DMS53 treated with DMSO at 0.1 percent for 48 hours (cell line): ENCODE measurements at regions not wholly inside any gene's neighbourhood (a gene's known extent, or its start where the extent isn't known, plus 50 kb on each side); places are given as distances from the start of the nearest gene placed in this dataset.

ENCODE experiments used
- DNase-seq: peaks from one replicate; lab custom pipeline; 2025; ENCODE audit not compliant: unreplicated experiment; lab: John Stamatoyannopoulos, UW

- no peak for DNase-seq
Observed at GRCh38 chr9:89806371-89807100, 201.7 kb downstream of the GADD45G start.

DNA sequence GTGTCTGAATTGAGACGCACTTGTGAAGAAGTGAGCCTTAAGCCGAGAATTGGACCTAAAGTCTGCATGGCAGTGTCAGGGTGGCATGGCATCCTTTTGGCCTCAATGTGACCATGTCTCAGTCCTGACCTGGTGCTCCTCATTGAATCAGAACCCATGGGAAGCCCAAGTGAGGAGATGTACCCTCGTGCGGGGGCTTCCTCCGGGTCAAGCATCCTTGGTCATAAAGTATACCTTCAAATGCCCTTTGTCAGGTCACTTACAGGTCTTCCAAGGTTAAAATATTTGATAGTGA lies 202.2 kb downstream of the GADD45G start:
- no peak for DNase-seq

DNA sequence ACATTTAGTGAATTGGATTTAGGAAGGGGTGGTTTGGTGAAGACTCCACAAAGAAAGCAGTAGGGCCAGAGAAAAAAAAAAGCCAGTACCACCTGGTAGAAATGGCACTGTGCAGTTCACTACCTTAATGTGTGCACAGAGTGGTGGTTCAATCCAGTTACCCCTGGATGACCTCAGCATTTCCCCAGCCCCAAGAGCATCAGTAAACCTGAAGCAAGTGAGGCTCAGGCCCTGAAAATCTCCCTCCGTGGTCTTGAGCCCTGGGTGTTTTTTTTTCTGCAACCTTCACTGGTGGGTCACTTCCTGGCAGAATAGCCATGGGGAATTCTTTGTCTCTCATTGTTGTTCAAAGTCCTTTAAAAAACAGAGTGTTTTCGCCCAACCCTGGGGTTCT lies 202.9 kb downstream of the GADD45G start:
- no peak for DNase-seq

GRCh38 chr9:89808076-89808755 lies 203.4 kb downstream of the GADD45G start:
- DNase-seq, result peak; percentile 6

DNA sequence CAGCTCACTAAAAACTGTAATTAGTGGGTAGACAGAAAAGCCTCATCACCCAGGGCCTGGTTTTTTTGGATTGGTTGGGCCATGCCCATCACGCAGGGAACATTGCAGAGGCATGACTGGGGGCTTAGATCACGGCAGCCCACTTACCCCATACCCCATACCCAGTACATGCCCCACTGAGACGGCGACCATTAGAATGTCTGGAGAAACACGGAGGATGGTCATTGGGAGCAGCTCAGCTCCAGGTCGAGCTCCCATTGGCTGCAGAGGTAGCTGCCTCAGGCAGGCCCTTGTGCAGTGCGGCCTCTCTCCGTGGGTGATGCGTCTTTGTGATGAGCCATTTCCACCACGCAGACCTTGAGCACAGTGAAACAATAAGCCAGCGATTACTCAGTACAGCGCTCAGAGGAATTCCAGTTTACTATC lies 204.0 kb downstream of the GADD45G start:
- no peak for DNase-seq

DNA sequence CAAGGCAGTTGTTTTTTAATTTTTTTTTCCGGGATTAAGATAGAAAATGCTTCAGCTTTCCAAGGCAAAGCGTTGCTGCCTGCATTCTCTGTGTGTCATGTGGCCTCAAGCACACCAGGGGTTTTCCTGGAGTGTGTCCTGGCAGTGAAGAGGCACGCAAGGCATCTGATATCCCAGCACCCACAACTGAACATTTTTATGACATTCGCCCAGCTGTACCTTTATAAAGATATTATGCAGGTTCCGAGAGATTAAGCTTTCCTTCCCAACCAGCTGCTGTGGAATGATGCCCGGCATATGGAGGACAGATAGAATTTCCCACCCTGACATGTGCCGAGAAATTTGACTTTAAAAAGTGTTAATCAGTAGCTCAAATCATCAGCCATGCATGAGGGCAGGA lies 205.6 kb downstream of the GADD45G start:
- peak; percentile 43 for DNase-seq

DNA sequence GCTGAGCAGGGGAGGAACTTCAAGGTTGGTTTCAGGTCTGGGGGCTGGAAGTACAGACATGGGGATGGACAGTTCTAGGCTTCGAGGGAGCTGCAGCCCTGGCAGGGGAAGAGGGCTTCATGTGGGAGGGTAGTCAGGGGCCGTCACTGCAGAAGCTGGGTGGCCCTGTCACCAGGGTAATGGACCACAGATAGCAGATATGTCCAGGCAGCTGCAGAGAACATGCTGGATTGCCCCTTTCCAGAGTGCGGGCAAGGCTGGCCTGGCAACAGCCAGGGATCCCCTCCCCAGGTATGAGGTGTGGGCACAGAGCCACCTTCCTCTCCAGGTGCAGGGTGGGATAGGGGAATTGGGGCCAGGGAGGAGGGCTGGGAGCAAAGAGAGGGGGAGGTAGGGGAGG lies 206.5 kb downstream of the GADD45G start:
- DNase-seq, result no peak

DNA sequence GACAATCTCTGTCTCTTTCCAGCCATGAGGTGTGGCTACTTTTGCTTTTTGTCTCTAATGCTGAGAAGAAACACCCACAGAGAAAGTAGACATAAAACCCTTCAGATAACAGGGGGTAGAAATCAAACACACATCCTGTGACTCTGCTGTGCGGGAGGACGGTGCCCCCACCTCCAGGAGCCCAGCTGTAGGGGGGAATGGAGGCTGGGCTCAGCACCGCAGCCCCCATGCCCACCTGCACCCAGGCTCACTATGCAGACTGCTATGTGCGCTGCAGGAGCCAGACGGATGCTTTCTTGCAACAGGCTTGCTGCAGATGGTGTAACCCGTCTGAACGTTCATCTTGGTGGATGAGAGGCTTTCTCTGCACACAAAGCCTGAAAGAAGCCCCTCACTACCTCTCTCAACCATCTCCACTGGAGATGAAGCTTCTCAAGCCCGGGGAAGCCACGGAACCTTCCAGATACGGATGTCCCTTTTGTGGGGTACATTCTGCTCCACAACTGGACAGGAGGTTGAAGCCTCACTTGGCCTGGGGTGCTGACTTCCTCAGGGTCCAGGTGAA lies 207.2 kb downstream of the GADD45G start:
- no peak for DNase-seq

- no peak for DNase-seq
Observed at GRCh38 chr9:89812556-89813181, 207.9 kb downstream of the GADD45G start.

DNA sequence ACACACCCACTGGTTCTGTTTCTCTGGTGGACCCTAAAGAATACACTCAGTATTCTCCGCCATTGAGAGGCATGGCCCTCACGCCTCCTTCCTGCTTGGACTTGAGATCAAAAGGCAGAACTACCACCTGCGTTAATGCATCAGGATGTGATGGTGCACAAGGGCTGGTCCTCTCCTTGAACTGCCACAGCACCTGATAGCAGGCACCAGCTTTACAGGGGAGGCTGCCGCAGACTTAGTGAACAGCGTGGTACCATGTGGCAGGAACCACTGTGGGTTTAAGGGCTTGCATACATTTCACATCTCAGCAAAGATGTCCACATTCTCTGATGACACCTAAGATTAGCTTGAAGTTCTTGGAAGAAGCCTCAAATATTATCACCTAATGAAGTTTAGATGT lies 208.7 kb downstream of the GADD45G start:
- DNase-seq, result no peak

DNA sequence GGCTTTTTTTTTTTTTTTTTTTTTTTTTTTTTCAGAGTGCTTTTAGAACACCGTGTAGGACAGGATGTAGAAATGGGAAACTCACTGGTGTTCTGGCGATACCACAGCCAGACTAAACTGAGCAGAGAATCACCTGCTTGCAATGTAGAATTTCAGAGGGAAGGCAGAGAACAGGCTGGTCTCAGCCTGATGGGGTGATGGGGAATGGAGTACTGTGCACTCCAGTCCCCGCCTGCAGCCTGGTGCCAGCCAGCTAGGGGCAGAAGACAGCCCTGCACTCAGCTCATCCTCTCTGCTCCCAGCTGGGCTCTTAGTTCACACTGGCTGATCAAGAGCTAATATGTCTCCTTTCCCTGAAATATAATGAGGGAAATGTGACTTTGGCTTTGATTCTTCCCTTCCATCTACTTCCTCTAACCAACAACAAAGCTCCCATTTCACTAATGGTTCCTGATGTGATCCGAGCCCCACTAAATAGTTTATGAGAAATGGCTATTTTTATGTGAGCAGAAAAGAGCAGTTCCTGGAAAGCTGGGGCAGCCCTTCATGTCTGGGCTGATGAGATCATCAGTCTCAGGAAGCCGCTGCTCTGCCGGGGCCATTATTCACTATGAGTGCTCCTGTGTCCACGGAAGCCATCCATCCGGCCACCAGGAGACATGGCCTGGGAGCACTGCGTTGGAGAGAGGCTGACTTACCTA lies 209.7 kb downstream of the GADD45G start:
- peak; percentile 79 for DNase-seq

GRCh38 chr9:89815061-89815902 lies 210.5 kb downstream of the GADD45G start:
- no peak for DNase-seq

DNA sequence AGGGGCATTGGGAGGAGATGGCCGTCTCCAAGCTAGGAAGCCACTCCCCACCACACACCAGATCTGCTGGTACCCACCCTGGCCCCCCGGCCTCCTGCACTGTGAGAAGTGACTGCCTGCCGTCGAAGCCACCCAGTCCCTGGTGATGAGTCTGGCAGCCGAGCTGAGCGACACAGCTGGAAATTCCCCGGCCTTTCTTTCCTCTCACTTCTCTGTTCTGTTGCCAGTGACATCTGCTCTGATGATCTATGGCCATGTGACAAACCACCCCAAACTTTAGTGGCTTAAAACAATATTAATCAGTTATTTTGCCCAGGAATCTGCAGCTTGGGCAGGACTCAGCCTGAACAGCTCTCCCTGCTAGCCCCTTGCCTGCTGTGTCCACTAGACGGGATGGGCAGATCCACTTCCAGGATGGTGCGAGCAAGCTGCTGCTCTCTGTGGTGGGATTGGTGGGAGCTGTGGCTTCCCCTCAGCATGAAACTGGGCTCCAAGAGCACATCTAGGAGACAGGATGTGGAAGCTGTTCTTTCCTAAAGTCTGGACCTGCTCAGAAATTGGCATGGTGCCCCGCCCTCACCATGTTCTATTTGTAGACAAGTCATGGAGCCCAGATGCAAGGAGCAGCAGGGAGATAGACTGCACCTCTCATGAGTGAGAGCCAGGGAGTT lies 211.2 kb downstream of the GADD45G start:
- no peak for DNase-seq

- DNase-seq, result no peak
Observed at GRCh38 chr9:89817151-89817950, 212.5 kb downstream of the GADD45G start.

DNA sequence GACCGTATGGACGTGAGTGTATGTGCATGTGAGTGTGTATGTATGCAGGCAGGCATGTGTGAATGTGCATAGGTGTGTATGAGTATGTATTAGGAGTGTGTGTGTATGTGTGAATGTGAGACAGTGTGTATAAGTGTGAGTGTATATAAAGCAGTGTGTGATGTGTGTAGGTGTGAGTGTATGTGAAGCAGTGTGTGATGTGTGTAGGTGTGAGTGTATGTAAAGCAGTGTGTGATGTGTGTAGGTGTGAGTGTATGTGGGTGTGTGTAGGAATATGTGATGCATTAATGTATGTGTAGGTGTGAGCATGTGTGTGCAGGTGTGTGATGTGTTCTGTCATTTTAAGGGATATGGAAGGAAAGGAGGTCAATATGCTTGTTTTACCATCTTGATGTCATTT lies 215.5 kb downstream of the GADD45G start:
- DNase-seq, result no peak

DNA sequence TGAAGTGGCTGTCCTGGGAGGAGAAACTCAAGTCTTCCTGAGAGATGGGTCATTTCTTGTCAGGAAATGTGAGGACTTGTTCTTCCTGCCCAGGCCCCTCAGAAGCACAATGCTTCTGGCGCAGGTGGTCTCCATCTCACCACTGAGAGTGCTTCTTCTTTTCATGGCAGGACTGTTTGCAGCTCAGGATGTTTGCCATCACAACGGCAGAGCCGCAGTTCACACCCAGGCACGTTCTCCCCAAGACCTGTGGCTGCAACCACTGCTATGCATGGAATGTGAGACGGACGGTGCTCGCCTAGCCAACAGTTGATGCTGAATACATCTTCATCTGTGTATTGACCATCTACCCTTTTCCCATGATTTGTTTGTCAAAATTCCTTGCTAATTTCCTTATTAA lies 216.3 kb downstream of the GADD45G start:
- no peak for DNase-seq

DNA sequence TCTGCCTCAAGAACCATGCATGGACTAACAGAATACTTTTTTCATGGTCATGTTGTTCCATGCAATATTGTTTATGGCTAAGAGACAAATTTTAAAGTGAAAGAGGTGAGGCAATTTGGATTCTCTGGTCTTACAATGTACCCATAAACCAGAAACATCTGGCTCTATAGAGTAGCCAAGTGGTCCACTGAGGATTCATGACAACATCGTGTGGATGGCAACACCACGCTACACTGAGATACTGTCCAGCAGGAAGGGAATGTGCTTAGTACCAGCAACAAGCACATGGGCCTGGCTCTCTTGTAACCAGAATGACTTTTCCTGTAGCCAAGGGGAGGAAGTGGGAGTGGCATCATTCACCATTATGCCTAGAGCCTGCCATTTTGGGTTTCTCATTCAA lies 218.2 kb downstream of the GADD45G start:
- DNase-seq, result no peak

DNA sequence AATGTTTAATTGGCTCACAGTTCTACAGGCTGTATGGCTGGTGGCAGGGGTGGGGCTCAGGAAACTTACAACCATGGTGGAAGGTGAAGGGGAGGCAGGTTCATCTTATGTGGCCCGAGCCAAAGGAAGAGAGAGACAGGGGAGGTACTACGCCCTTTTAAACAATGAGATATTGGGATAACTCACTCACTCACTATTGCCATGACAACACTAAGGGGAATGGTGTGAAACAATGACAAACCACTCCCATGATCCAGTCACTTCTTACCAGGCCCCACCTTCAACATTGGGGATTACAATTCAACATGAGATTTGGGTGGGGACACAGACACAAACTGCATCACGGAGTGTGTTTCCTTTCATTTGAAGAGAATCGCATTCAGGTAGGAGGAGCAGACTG lies 220.9 kb downstream of the GADD45G start:
- DNase-seq, result no peak

GRCh38 chr9:89826186-89826585 lies 221.4 kb downstream of the GADD45G start:
- no peak for DNase-seq
